ENCODE measurements at regions not wholly inside any gene's neighbourhood (a gene's known extent, or its start where the extent isn't known, plus 50 kb on each side); places are given as distances from the start of the nearest gene placed in this dataset.
"Not testable (repeated sequence)": the region's sequence is repeated elsewhere in the genome, so short reads cannot be mapped to it uniquely, and the experiment has no call there.

DNA sequence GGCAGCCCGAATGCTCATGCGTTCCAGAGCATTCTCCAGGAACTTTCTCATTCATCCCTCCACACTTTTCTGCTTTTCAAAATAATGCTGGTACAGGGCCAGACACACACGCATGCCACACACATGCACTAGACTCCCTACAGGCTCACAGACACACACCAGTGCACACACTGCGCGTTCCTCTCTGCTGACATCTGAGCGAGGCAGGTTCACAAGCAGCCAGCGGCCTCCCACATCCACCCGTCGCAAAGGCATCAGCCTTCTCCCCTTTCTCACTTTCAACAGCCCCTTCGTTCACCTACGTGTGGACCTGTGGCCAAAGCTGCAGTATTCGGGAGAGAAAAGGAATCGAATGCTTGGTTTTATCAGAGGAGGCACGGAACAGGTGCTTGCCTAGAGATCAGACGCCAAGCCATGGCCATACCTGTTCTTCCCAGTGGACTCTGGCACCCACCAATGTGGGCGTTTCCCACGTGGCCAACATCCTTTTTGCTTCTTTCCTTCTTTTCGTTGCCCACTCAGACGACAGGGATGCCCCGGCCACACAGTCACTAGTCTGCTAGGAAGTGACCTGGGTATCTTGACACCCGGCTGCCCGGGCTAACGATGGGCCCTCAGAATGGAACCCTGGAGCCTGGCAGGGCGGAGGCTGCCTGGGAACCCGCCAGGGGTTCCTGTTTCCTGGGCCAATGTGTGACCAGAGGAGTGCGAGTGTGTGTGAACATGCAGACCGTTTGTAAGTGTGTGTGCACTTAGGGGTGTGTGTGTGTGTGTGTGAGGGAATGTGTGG is 85.8 kb upstream of the ID2 start:
- no peak for DNase-seq

DNA sequence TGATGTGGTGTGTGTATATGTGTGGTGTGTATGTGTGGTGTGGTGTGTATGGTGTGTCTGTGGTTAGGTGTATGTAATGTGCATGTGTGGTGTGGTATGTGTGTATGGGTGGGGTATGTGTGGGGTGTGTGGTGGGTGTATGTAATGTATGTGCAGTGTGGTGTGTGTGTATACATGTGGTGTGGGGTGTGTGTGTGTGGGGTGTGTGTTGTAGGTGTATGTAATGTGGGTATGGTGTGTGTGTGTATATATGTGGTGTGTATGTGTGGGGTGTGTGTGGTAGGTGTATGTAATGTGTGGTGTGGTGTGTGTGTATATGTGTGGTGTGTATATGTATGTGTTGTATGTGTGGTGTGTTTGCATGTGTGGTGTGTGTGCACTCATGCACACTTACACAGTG is 84.8 kb upstream of the ID2 start:
- DNase-seq, result no peak

DNA sequence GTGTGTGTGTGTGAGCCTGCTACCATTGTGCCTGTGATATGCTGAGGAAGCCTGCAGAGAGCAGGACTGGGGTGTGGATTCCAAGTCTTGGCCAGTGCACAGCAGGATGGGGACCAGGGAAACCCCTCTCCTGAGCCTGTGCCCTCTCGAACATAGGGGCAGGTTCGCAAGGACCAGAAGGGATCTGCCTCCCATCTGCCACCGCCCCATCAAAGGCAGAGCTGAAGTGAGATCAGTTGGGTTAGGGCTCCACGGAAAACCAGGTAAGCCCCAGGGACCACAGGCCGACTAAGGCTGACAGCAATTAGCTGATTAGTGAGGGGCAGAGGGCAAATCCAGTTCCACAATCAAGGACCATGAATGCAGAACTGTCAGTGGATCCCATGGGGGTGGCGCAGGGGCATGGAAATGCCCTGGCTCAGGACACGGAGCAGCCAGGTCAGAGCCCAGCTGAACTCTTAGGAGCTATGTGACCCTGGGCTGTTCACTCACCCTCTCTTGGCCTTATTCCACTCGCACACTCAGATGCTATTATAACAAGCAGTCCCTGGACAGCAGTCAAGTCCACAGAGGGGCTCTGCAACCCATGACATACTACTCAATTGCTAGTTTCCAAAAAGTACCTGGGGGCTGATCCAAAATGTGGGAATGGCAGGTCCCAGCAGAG is 84.2 kb upstream of the ID2 start:
- no peak for DNase-seq

DNA sequence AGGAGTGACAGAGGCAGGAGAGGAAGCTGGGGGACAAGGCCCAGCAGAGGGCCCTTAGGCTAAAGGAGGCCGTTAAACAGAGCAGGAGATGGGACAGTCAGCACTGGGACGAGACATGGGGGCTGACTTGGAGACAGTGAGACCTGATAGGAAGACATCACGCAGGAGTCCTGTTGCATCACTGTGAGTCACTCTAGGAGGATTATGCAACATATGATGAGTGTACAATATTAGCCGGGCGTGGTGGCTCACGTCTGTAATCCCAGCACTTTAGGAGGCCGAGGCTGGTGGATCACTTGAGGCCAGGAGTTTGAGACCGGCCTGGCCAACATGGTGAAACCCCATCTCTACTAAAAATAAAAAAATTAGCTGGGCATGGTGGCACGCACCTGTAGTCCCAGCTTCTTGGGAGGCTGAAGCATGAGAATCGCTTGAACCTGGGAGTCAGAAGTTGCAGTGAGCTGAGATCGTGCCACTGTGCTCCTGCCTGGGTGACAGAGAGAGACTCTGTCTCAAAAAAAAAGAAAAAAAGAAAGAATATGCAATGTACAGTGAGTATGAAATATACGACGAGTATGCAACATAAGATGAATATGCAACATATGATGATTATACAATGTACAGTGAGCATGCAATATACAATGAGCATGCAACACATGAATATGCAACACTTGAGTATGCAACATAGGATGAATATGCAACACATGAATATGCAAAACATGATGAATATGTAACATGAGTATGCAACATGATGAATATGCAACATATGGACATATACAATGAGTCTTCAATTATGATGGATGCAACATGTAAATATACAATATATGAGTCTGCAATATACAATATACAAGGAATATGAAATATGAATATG is 83.3 kb upstream of the ID2 start:
- DNase-seq, result peak; percentile 90

DNA sequence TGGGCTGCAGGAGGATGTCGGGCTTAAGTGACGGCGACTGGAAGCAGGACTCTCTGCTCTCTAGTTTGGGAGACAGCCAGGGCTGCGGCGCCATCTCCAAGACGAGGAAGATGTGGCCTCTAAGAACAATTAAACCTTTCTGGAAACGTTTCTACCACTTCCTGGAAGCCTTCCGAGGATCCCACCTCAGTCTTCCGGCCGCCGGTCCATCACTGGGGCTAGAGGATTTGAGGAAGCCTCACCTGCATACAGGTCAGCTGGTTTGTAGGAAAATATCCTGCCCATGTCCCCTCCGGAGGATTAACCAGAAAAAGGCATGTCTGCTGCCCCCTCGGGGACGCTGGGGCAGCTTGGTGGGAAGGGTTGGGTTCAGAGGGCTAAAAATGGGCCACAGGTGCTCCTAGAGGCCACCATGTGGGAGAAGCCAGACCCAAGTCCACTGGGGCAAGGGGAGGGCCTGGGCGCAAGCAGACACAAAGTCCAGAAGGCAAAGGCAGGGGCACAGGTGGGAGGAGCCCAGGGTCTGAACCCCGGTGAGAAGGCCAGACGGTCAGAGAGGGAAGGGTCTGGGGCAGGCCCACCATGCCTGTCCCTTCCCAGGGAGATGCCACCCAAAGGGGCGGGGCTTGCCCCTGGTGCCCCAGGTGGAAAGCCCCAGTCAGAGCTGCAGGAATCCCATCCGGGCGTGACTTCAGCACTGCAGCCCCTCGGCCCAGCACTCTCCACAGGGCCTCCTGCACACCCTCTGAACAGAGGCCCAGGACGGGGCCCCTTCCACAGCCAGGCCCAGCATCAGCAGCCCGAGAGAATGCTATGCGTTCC is 82.2 kb upstream of the ID2 start:
- DNase-seq, result no peak

DNA sequence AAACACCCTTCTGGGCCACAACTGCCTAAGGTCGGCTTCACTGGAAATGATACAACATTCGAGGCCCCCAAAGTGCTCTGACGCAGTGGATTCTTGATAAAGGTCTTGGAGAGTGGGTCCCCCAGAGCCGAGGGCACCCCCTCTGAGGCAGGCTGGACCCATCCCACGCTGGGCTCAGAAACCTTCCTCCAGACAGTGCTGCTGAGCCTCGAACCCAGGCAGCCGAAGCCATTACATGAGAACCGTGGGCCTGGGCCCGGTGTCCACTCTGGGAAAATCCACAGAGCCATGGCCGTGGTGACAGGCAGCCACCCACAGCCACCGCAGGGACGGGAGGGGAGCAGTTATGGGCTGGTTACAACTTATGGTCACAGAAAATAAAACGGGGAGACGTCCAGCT is 81.4 kb upstream of the ID2 start:
- no peak for DNase-seq

DNA sequence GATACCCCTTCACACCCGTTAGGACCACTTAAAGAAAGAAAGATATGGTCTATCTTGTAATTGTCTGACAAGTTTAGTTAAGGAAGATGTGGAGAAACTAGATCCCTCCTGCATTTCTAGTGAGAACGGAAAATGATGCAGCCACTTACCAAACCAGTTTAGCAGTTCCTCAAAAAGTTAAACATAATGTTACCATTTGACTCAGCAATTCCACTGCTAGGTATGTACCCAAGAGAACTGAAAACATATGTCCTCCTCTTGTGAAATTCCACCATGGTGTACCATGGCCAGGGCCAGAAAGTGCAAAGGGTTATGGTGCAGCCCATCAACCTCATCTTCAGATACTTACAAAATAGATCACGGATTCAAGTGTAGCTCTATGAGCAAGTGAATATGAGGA is 79.0 kb upstream of the ID2 start:
- DNase-seq, result no peak

DNA sequence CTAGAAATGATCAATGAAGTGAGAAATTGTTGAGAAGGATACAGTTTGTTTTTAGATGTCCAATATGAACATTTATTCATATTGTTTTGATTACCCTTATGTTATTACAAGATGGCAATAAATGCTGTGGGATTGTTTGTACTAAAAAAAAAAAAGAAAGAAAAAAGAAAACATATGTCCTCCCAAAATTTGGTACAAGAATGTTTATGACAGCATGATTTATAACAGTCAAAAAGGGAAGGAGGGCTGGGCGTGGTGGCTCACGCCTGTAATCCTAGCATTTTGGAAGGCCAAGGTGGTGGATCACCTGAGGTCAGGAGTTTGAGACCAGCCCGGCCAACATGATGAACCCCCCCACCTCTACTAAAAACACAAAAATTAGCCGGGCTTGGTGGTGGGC is 78.5 kb upstream of the ID2 start:
- DNase-seq, result not testable (repeated sequence)

DNA sequence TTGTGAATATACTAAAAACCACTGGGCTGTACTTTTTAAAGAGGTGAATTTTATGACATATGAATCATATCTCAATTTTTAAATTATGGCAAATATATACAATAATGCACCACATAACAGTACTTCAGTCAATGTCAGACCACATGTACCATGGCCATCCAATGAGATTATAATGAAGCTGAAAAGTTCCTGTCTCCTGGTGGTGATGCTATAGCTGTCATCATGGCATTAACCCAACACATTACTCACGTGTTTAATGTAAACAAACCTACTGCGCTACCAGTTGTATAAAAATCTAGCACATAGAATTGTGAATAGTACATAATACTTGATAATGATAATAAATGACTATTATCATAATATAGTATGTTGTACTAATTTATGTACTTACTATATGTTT is 77.6 kb upstream of the ID2 start:
- DNase-seq, result no peak

DNA sequence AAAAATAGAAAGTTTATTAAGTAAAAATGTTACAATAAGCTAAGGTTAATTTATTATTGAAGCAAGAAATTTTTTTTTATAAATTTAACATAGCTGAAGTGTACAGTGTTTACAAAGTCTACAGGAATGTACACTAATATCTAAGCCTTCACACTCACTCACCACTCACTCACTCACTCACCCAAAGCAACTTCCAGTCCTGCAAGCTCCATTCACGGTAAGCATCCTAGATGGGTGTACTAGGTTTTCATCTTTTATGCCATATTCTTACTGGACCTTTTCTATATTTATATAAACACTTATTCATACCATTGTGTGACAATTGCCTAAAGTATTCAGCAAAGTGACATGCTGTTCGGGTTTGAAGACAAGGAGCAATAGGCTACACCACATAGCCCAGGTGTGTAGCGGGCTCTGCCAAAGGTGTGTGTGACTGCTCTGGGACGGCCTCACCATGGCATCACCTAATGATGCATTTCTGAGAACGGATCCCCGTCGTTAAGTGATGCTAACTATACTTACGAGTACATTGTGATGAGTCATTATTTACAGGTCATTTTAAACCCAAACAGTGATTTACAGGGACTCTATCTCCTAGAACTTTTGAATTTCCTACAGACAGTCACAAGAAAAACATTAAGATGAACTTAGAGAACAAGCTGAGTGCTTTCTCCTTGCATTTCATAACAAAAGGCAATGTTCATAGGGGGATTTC is 76.3 kb upstream of the ID2 start:
- no peak for DNase-seq

DNA sequence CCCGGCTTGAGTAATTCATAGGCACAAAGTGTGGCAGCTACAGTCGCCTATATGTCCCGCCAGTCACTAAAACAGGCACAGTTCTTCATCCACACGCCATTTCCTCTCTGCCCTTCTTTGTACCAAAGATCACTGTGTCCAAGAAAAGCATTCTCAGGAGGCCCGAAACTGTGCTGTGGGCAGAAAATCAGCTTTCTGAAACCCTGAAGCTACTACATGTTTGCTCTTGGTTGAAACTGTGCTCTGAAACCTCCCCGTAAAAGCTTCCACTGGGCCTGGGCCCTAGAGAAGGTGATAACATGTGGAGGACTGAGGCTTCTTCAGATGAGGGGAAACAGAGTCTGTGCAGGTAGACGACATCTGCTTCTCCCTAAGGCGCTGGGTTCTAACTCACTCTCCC is 75.6 kb upstream of the ID2 start:
- no peak for DNase-seq

DNA sequence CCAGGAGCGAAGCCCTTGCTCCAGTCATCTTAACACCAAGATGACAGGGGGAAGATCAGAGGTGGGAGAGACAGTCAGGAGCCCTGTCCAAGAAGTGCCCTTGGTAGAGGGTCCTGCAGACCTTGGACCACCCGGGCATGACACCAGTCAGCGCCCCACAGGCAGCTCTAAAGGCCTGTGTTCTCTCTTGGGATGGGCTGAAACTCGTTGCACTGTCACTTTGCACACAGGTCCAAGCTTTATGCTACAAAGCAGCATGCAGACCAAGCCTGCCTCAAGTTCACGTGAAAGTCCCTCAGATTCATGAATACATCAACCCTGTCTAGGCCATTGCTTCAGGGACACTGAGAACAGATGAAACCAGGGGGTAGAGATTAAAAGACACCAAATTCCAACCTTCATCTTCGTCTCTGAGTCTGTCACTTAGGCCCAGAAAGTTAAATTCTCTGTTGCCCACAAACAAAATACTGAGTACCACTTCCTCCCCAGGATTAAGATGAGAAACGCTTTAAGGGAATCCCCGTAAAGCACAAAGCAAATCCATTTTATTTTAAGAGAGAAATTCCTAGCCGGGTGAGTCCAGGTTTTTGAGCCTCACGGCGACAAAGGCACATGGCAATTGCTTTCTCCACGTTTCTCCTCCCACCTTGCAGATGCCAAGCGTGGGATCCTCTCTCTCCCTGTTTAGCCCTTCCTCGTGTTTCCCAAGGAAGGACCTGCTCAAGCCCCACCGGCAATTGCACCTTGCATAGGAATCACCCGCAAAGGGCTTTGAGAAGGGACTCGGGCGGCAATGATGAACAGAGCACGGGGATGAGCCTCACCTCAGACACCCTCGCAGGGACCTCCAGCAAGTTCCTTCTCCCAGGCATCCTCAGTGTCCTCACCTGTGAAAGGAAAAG is 75.0 kb upstream of the ID2 start:
- no peak for DNase-seq

DNA sequence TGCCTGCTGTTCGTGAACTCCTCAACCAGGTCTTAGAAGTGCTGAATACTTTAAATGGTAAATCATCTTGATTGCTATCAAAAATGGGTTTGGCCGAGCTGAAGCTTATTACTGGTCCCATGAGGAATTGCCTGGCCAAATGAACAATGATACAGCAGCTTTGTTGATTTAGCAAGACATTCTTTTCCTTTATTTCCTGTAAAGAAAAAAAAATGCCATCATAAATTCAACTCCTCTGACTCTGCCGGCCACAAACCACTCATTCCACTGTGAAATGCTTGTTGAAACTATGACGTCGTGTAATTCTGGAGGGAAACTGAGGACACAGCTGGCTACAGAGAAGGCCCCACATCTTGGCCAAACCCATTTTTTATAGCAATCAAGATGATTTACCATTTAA is 74.2 kb upstream of the ID2 start:
- no peak for DNase-seq

DNA sequence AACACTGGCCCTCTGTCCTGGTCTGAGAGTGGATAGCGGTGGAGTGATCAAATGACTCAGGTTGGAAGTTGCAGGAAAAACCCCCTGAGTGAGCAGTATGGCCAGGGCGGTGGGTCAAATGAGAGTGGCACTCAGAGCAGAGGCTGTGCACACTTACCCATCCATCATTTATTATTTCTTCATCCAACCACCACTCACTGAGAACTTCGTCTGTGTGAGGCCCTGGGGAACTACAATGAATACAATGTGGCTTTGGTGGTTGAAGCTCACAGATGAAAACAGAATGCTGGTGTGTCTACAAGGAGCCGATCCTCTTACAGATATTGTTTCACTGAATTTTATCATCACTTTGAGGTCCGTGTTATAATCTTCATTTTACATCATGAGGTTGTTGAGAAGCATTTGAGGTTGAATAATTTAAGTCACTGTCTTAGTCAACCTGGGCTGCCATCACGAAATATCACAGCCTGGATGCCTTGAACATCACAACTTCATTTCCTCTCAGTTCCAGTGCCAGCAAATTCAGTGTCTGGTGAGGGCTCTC is 73.4 kb upstream of the ID2 start:
- DNase-seq, result no peak

DNA sequence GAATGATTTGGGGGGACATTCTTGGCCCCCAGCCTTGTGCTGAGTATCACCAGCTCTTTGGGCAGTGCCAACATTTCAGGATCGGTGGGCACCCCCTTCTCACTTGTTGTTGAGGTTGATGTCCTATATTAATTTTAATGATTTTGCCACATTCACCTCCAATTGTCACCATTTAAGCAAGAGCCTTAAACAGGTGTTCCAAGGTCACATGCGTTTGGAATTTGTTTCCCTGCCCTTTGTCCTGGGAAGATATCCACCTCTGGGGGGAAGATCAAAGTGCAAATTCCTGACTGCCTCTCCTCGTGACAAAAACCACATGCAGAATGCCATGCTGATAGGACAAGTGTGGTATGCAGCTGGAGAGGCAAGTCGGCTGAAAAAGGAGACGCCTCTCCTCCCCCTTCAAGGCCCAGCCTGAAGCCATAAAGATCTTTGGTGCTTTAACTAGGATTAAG is 72.5 kb upstream of the ID2 start:
- DNase-seq, result no peak

DNA sequence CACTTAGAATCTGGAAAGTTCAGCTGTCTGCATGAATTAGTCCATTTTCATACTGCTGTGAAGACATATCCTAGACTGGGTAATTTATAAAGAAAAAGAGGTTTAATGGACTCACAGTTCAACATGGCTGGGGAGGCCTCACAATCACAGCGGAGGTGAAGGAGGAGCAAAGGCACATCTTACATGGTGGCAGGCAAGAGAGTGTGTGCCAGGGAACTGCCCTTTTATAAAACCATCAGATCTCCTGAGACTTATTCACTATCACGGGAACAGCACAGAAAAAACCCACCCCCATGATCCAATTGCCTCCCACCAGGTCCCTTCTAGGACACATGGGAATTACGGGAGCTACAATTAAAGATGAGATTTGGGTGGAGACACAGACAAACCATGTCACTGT is 71.1 kb upstream of the ID2 start:
- not testable (repeated sequence) for DNase-seq

DNA sequence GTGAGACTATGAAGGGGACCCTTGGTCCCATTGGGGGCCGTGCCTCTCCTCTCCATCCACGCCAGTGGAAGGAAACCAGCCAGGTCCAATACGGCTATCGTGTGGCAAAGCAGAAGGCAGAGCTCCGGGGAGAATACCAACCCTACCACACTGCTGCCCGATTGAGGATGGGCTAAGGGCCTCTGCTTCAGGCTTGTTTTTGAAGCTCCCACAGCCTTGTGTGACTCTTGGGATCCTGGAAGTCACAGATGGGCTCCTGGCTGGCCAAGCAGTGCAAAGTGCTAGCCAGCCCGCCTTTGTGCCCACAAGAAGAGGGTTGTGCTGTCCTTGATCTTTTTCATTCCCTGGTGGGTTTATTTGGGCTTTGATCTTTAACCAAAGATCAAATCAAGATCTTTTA is 70.6 kb upstream of the ID2 start:
- DNase-seq, result no peak

DNA sequence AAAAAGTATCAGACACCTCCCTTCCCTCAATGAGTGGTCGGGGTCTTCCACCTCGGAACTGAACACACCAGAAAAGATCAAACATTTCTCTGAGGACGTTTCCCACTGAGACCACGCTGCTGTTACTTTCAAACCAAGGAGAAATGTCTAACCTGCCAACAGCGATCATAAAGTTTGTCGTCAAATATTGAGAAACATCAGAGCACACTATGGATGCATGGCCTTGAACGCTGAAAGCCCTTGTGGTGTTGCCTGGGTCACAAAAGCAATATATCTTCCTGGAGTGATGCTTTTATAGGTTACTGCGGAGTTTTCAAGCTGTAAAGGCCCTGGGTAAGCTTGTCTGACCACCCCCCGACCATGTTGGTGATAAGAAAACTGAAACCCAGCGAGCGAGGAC is 70.2 kb upstream of the ID2 start:
- DNase-seq, result no peak

DNA sequence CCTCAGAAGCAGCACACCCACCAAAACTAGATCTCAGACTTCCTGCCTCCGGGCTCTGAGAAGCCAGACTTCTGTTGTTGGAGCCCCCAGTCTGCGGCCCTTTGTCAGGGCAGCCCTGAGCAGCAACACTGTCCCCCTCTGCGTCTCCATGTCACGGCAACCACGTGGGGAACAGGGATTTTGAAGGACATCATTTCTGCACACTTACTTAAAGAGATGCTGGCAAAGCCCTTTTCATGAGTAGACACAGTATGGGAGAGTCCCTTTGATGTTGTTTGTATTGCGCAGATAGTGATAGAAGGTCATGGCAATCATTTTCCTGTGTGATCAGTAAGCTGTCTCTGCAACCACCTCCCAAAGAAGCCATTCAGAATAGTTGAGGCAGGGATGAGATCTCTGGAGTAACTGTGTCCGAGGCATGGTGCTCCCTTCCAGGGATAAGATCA is 69.1 kb upstream of the ID2 start:
- DNase-seq, result no peak

DNA sequence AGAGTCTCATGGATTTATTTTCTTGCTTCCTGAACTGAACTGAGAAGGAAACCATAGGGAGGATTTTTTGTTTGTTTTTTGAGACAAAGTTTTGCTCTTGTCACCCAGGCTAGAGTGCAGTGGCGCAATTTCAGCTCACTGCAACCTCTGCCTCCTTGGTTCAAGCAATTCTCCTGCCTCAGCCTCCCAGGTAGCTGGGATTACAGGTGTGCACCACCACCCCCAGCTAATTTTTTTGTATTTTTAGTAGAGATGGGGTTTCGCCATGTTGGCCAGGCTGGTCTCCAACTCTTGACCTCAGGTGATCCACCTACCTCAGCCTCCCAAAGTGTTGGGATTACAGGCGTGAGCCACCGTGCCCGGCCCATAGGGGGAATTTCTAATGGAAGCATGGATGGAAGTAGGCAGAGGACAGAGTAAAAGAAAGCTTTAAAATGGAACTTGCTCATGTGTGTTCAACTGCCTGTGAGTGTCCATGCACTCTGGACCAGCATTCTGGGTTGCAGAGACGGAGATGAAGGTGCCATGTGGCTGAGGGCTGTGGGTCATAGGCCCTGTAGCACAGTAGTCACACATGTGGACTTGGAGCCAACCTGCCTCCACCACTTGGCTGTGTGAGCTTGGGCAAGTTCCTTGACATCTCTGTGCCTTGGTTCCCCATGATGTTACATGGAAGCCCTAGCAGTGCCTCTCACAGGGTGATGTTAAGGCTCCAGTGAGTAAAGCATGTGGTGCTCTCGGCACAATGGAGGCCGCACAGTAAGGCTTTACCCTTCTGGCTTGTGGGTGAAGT is 68.5 kb upstream of the ID2 start:
- not testable (repeated sequence) for DNase-seq
